ENCODE measurements at regions not wholly inside any gene's neighbourhood (a gene's known extent, or its start where the extent isn't known, plus 50 kb on each side); places are given as distances from the start of the nearest gene placed in this dataset.
"Not testable (repeated sequence)": the region's sequence is repeated elsewhere in the genome, so short reads cannot be mapped to it uniquely, and the experiment has no call there.

DNA sequence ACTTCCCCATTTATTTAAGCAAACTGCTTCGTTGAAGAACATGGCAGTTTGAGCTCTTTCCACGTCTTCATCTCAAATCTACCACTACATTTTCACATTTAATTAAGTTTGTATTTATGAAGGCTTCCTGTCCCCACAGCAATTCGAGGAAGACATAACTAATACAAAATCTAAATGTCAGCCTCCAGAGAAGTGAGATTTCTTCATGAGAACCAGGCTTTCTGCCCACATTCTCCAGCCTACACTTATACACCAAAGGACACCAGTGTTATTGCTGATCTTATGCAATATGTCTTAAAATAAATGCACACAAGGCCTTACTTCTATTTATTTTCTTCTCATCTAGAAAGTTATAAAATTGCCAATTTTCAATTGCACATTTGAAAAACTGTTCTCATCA, 1209.3 kb upstream of the FAM98A start:
- no peak for DNase-seq
- intact Hi-C loops (cut with DNase I) = no loop called here

- intact Hi-C loops (cut with DNase I) = no loop called here
Measured at GRCh38 chr2:34806891-34807290, 1207.8 kb upstream of the FAM98A start.

GRCh38 chr2:34806396-34806795, 1207.3 kb upstream of the FAM98A start:
- DNase-seq = no peak
- intact Hi-C loops (cut with DNase I) = no loop called here

More at GRCh38 chr2:34806891-34807290, 1207.8 kb upstream of the FAM98A start:
- DNase-seq = no peak

DNA sequence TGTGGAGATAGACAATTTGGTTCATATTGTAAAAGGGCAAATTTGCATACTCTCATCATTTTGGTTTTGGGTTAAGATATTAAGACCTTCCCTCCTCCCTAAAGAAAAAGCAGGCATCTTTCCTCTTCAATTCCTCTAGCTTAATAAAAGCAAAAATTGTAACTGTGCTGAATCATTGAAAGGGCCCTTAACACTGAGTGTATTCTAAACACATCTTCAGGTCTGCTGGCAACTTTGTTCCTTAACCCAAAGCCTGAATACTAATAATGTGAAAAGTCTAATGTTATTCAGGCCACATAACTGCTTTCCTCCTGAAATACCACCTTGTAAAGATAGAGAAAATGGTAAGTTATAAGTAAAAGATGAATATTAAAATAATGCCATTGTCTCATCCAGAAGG, 1200.5 kb upstream of the FAM98A start:
- DNase-seq = no peak
- intact Hi-C loops (cut with DNase I) = no loop called here

DNA sequence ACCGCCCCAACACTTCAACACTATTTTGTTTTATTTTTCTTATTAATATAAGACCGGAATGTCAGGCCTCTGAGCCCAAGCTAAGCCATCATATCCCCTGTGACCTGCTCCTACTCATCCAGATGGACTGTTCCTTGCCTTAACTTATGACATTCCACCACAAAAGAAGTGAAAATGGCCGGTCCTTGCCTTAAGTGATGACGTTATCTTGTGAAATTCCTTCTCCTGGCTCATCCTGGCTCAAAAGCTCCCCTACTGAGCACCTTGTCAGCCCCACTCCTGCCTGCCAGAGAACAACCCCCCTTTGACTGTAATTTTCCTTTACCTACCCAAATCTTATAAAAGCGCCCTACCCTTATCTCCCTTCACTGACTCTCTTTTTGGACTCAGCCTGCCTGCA, 1196.5 kb upstream of the FAM98A start:
- intact Hi-C loops (cut with DNase I) = not testable (repeated sequence)

DNA sequence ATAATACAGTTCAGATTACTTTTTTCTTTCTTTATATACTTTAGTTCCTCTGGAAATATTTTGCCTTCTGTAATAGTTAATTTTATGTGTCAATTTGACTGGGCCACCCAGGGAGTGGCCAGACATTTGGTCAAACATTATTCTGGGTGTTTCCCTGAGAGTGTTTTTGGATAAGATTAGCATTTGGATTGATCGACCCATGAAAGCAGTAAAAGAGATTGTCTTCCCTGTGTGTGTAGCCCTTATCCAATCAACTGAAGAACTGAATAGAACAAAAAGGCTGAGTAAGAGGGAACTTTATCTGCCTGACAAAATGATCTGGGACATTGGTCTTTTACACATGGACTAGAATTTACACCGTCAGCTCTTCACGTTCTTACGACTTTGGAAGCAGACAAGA, 1190.1 kb upstream of the FAM98A start:
- intact Hi-C loops (cut with DNase I) = no loop called here
- DNase-seq = no peak

More for the DNA sequence above, 1196.5 kb upstream of the FAM98A start:
- not testable (repeated sequence) for DNase-seq

GRCh38 chr2:34787341-34787740, 1188.2 kb upstream of the FAM98A start:
- no peak for DNase-seq
- intact Hi-C loops (cut with DNase I) = no loop called here

DNA sequence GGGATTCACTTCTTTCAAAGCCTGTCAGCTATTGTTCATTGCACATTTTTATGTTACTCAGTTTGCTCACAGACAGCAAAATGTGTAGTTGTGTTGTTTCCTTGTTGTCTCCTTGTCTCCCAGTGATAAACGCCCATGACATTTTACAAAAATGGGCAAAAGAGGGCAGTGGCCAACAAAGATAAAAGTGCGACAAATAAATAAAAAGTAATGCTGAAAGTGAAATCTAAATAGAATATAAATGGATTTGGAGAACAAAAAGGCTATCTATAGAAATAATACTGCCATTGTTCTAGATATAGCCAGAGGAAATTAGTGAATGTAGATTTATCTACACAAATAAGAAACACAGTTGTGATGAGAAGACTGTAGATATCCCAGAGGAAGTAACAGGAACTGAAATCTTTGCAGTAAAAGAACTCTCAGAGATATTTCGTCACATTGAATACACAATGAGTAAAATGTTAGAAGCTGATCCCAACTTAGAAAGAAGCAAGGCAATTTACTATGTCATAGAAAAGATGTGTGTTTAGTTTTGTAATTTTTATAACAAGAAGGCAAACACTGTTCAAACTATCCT, 1186.2 kb upstream of the FAM98A start:
- intact Hi-C loops (cut with DNase I) = no loop called here
- DNase-seq = no peak

DNA sequence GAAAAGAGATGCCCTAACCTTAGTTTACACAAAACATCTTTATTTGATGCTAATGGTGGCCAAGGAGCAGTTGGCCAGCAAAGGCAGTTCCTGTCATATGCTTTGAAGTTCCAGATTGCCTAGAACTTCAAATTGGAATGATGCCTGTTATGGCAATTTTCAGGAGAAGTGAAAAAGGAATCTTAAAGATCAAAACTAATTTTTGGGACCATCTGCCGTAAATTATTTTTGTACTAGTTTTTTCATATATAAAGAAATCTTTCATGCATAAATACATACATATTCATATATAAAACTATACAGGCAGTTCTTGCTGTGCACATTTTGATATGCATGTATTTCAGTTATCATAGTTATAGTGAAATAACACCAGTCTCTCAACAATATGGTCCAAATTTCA, 1185.6 kb upstream of the FAM98A start:
- intact Hi-C loops (cut with DNase I) = no loop called here
- DNase-seq = no peak

DNA sequence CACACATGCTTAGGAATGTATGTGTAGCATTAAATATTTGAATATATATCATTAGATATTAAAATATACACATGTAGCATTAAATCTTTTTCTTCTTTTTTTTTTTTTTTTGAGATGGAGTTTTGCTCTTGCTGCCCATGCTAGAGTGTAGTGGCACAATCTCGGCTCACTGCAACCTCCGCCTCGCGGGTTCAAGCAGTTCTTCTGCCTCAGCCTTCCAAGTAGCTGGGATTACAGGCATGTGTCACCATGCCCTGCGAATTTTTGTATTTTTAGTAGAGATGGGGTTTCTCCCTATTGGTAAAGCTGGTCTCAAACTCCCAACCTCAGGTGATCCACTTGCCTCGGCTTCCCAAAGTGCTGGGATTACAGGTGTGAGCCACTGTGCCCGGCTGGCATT, 1151.6 kb upstream of the FAM98A start:
- intact Hi-C loops (cut with DNase I) = not testable (repeated sequence)
- peak in 1 of 10 donors; percentile 53 for DNase-seq

DNA sequence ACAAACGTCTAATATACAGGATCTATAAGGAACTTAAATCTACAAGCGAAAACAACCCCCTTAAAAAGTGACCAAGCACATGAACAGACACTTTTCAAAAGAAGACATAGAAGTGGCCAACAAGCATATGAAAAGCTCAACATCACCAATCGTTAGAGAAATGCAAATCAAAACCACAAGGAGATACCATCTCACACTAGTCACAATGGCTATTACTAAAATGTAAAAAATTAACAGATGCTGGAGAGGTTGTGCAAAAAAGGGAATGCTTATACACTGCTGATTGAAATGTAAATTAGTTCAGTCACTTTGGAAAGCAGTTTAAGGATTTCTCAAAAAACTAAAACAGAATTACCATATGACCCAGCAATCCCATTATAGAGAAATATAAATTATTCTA, 1148.5 kb upstream of the FAM98A start:
- DNase-seq = no peak
- intact Hi-C loops (cut with DNase I) = no loop called here

DNA sequence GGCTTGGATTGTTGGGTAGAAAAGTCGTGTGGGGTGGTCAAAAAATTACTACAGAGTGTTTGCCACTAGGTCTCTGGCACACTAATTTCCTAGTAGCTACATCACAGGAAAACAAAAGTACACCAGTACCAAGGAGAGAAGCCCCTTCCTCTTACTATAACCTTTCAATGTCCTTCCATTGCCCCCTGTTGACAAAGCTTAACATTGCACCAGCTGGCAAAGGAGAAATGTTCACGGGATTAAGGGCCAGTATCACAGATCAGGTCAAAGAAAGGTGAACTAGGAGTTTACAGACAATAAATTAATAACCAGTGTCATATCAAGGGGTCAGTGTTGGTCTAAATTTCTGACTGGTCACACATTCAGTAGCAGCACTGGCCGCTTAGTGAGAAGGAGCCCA, 1139.6 kb upstream of the FAM98A start:
- intact Hi-C loops (cut with DNase I) = no loop called here
- DNase-seq = no peak

DNA sequence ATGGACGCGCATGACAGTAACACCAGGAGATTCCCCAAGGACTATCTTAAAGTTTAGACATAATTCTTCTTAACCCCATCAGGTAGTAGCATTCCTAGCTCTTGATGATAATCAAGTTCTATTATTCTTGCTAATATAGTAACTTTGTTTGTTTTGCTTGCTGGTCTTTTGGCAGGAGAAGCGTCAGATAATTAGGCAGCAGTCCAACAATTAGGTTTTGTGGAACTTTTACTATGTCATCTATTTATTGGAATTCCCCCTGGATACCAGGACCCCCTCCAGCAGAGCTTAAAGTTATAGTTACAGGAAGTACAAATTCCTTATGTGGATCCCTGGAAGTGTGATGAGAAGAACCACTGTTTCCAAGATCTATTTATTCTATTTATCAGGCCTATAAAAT, 1138.0 kb upstream of the FAM98A start:
- intact Hi-C loops (cut with DNase I) = no loop called here
- DNase-seq = no peak

GRCh38 chr2:34736482-34736881, 1137.4 kb upstream of the FAM98A start:
- no peak for DNase-seq
- intact Hi-C loops (cut with DNase I) = no loop called here

DNA sequence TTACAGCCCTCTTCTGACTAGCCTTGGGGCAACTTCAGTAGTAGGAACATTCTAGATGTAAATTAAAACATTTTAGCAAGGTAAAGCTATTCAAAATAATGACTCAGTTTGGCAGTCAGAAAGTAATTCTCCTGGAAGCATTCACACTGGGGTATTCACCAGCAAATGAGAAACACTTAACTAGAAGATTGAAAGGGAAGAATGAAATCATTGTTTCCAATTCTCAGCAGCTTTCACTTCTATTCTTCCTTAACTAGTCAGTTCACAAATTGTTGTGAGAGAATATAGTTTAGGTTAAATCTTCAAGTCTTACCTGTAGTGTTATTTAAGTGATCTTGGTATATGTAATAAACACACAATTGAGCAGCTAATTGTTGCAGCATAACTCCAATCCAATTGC, 1135.6 kb upstream of the FAM98A start:
- DNase-seq = no peak
- intact Hi-C loops (cut with DNase I) = no loop called here

DNA sequence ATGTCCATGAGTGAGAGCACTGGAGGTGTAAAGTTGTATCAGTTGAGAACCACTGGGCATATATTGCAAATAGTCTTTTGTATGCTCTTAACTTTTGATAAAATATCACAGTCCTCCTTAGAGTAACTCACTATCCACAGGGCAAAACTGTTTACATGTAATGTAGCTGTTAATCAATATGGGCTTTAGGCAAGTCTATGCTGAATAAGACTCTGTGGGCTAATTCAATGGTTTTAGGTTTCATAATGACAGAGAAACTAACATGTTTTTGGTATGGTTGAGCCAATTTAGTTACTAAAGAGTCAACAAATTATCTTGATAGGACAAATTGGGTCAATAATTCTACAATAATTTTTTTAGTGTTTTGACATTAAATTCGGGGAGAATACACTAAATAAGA, 1134.9 kb upstream of the FAM98A start:
- no peak for DNase-seq
- intact Hi-C loops (cut with DNase I) = no loop called here

- intact Hi-C loops (cut with DNase I) = no loop called here
Measured at GRCh38 chr2:34731292-34731691, 1132.2 kb upstream of the FAM98A start.

GRCh38 chr2:34729845-34730244, 1130.7 kb upstream of the FAM98A start:
- no peak for DNase-seq

More at GRCh38 chr2:34731292-34731691, 1132.2 kb upstream of the FAM98A start:
- DNase-seq = no peak

DNA sequence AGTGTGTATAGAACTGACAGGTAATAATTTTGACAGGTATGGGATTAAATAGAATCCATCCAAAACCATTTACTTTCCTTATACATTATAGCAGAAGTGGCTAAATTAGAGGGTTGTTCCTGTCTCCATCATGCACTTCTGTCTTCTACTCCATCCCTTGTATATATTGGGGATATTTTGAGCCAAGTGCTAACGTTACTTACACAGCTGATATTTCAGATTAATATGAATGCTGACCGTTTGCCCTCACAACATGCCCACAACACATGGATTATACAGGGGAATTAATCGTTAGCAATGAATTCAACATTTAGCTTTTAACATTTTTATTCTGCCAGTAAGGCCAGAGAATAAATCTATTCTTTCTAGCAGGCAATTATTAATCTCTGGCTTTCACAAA, 1125.0 kb upstream of the FAM98A start:
- DNase-seq = no peak
- intact Hi-C loops (cut with DNase I) = no loop called here

More at GRCh38 chr2:34729845-34730244, 1130.7 kb upstream of the FAM98A start:
- intact Hi-C loops (cut with DNase I) = no loop called here

DNA sequence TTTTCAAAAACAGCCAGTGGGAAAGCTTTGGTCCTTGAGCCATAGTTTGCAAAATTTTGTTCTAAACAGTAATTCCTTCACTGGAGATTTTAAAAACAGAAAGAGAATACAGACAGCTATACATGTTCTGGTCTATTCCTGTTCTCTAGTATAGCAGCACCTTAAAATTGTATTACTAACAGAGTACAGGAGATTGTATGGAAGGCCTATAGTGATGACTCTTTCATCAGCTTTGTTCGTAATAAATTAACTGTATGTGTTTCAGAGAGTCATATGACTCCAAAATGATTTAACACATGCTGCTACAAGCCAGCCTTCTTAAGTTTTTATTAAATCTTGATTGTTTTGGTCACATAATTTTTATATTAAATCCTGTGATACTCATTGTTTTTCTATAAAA, 1124.6 kb upstream of the FAM98A start:
- intact Hi-C loops (cut with DNase I) = no loop called here
- no peak for DNase-seq

DNA sequence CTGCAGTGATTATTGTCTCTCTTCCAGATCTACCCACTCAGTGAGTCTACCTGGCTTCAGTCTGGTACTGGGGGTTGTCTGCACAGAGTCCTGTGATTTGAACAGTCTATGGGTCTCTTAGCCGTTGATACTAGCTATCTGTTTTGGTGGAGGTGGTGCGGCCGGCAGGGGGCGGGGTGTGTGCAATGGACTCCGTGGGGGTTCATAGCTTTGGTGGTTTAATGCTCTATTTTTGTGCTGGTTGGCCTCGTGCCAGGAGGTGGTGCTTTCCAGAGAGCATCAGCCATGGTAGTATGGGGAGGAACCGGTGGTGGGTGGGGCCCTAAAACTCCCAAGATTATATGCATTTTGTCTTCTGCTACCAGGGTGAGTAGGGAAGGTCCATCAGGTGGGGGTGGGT, 1120.1 kb upstream of the FAM98A start:
- intact Hi-C loops (cut with DNase I) = no loop called here
- peak in 1 of 10 donors; percentile 66 for DNase-seq

GRCh38 chr2:34705551-34706247, 1106.6 kb upstream of the FAM98A start:
- intact Hi-C loops (cut with DNase I) = no loop called here

More at GRCh38 chr2:34705551-34706247, 1106.6 kb upstream of the FAM98A start:
- no peak for DNase-seq
